H9 (cell line): ENCODE measurements at regions not wholly inside any gene's neighbourhood (a gene's known extent, or its start where the extent isn't known, plus 50 kb on each side); places are given as distances from the start of the nearest gene placed in this dataset.

ENCODE experiments used
- DNase-seq: peaks from one replicate; pipeline ENCODE4 v3.0.0-alpha.2; 2017
- H2AFZ ChIP-seq: one replicate; pipeline ENCODE4 v1.6.1; 2013; ENCODE audit warnings: mild to moderate bottlenecking, low read length, control low read depth, moderate library complexity
- H2AK5ac ChIP-seq: 2 replicates; pipeline ENCODE4 v1.6.1; 2013; ENCODE audit warnings: low read length, control low read depth, mixed read lengths; ENCODE audit not compliant: insufficient read length
- H2BK120ac ChIP-seq: one replicate; pipeline ENCODE4 v1.6.1; 2013; ENCODE audit warnings: low read depth, mild to moderate bottlenecking, low read length, control low read depth, inconsistent platforms; ENCODE audit not compliant: poor library complexity, severe bottlenecking
- H2BK12ac ChIP-seq: 2 replicates; pipeline ENCODE4 v1.6.1; 2013; ENCODE audit warnings: low read length, control low read depth, mixed read lengths, low read depth; ENCODE audit not compliant: insufficient read length
- H2BK15ac ChIP-seq: 2 replicates; pipeline ENCODE4 v1.6.1; 2013; ENCODE audit warnings: low read depth, low read length, control low read depth
- H2BK20ac ChIP-seq: one replicate; pipeline ENCODE4 v1.6.1; 2013; ENCODE audit warnings: low read depth, mild to moderate bottlenecking, low read length, control low read depth, inconsistent platforms; ENCODE audit not compliant: poor library complexity, severe bottlenecking
- H2BK5ac ChIP-seq: 2 replicates; pipeline ENCODE4 v1.6.1; 2013; ENCODE audit warnings: low read length, control low read depth, mixed read lengths; ENCODE audit not compliant: insufficient read length
- H3K14ac ChIP-seq: 2 replicates; pipeline ENCODE4 v1.6.1; 2013; ENCODE audit warnings: low read length, control low read depth; ENCODE audit not compliant: insufficient read depth
- H3K18ac ChIP-seq: 2 replicates; pipeline ENCODE4 v1.6.1; 2013; ENCODE audit warnings: low read depth, mild to moderate bottlenecking, mixed read lengths, low read length, control low read depth; ENCODE audit not compliant: insufficient read length
- H3K23ac ChIP-seq: 2 replicates; pipeline ENCODE4 v1.6.1; 2013; ENCODE audit warnings: low read length, control low read depth, mixed read lengths, low read depth; ENCODE audit not compliant: insufficient read length
- H3K23me2 ChIP-seq: 2 replicates; pipeline ENCODE4 v1.6.1; 2013; ENCODE audit warnings: low read depth, mild to moderate bottlenecking, mixed read lengths, low read length, control low read depth; ENCODE audit not compliant: insufficient read length, poor library complexity, severe bottlenecking
- H3K27ac ChIP-seq: 2 replicates; pipeline ENCODE4 v1.5.1; 2013; ENCODE audit warnings: low read length, control low read depth, mixed read lengths, low read depth; ENCODE audit not compliant: insufficient read length
- H3K27me3 ChIP-seq: 2 replicates; pipeline ENCODE4 v1.6.1; 2013; ENCODE audit warnings: low read length, control low read depth, inconsistent platforms; ENCODE audit not compliant: insufficient read depth
- H3K4ac ChIP-seq: 2 replicates; pipeline ENCODE4 v1.6.1; 2013; ENCODE audit warnings: low read depth, mild to moderate bottlenecking, control low read depth, inconsistent platforms, low read length, moderate library complexity
- H3K4me1 ChIP-seq: 2 replicates; pipeline ENCODE4 v1.6.1; 2013; ENCODE audit warnings: low read length, control low read depth, inconsistent platforms; ENCODE audit not compliant: insufficient read depth
- H3K4me2 ChIP-seq: 2 replicates; pipeline ENCODE4 v1.6.1; 2013; ENCODE audit warnings: low read length, control low read depth, mixed read lengths; ENCODE audit not compliant: insufficient read length, insufficient read depth
- H3K56ac ChIP-seq: 2 replicates; pipeline ENCODE4 v1.6.1; 2013; ENCODE audit warnings: low read depth, mild to moderate bottlenecking, mixed read lengths, low read length, control low read depth; ENCODE audit not compliant: insufficient read length
- H3K79me1 ChIP-seq: 2 replicates; pipeline ENCODE4 v1.6.1; 2013; ENCODE audit warnings: low read depth, mild to moderate bottlenecking, moderate library complexity, low read length, control low read depth, inconsistent platforms; ENCODE audit not compliant: insufficient read depth, poor library complexity, severe bottlenecking
- H3K79me2 ChIP-seq: 2 replicates; pipeline ENCODE4 v1.6.1; 2013; ENCODE audit warnings: low read length, control low read depth, inconsistent platforms; ENCODE audit not compliant: insufficient read depth
- H3K9ac ChIP-seq: 2 replicates; pipeline ENCODE4 v1.6.1; 2013; ENCODE audit warnings: low read length, control low read depth, mixed read lengths; ENCODE audit not compliant: insufficient read length; ENCODE audit errors: extremely low read depth
- H3K9me3 ChIP-seq: one replicate; pipeline ENCODE4 v1.6.1; 2013; ENCODE audit warnings: low read depth, low read length, inconsistent platforms; ENCODE audit not compliant: control insufficient read depth
- H3T11ph ChIP-seq: one replicate; pipeline ENCODE4 v1.6.1; 2013; ENCODE audit warnings: mild to moderate bottlenecking, low read length, control low read depth, inconsistent platforms
- H4K20me1 ChIP-seq: one replicate; pipeline ENCODE4 v1.6.1; 2013; ENCODE audit not compliant: control insufficient read depth, insufficient read length, insufficient read depth
- H4K5ac ChIP-seq: 2 replicates; pipeline ENCODE4 v1.6.1; 2013; ENCODE audit warnings: low read depth, mild to moderate bottlenecking, mixed read lengths, low read length, control low read depth; ENCODE audit not compliant: insufficient read length
- H4K8ac ChIP-seq: replicated peaks from 2 replicates; pipeline ENCODE4 v1.6.1; 2013; ENCODE audit warnings: low read length, control low read depth, mixed read lengths, low read depth; ENCODE audit not compliant: insufficient read length
- H4K91ac ChIP-seq: 2 replicates; pipeline ENCODE4 v1.6.1; 2013; ENCODE audit warnings: low read depth, mild to moderate bottlenecking, moderate library complexity, mixed read lengths, low read length, control low read depth; ENCODE audit not compliant: insufficient read length
- H3K27ac Mint-ChIP-seq, 3 experiments: 2 replicates in 2 of 3; 3 replicates in 1 of 3; pipeline ENCODE4 v1.8.0; 2020 to 2021; ENCODE audit warnings: mixed read lengths in 3 of 3, mild to moderate bottlenecking in 1 of 3, moderate library complexity in 1 of 3
- H3K27me3 Mint-ChIP-seq: 2 replicates; pipeline ENCODE4 v1.8.0; 2021; ENCODE audit warnings: low read depth, mild to moderate bottlenecking, moderate library complexity, mixed read lengths
- H3K36me3 Mint-ChIP-seq, 3 experiments: 2 replicates in 2 of 3; 3 replicates in 1 of 3; pipeline ENCODE4 v1.8.0; 2020 to 2021; ENCODE audit warnings: low read depth in 3 of 3, mixed read lengths in 3 of 3; ENCODE audit not compliant: insufficient read depth in 1 of 3
- H3K4me1 Mint-ChIP-seq, 2 experiments: 2 replicates each; pipeline ENCODE4 v1.8.0; 2020; ENCODE audit warnings: mixed read lengths in 2 of 2
- H3K4me3 Mint-ChIP-seq, 2 experiments: 2 replicates in 1 of 2; 3 replicates in 1 of 2; pipeline ENCODE4 v1.8.0; 2020 to 2021; ENCODE audit warnings: mild to moderate bottlenecking in 2 of 2, mixed read lengths in 2 of 2, moderate library complexity in 1 of 2
- H3K9me3 Mint-ChIP-seq, 2 experiments: 2 replicates in 1 of 2; 3 replicates in 1 of 2; pipeline ENCODE4 v1.8.0; 2020; ENCODE audit warnings: mild to moderate bottlenecking in 2 of 2, mixed read lengths in 2 of 2, moderate library complexity in 1 of 2
- WGBS: extraction: QIAGEN DNeasy Blood & Tissue Kit; methylation state at CpG from one replicate; pipeline ENCODE4 v1.1.7; 2013; ENCODE audit warnings: missing lambda C conversion rate, low lambda C conversion rate, mixed read lengths; ENCODE audit not compliant: insufficient read length; ENCODE audit errors: extremely low coverage; 5-methylcytosine and 5-hydroxymethylcytosine counted together
- TF ChIP-seq, protein P1 (sequence below): fragments of 200-600 bp; sonication (generic); conservative IDR thresholded peaks from 3 replicates; pipeline ENCODE4 v1.8.0; 2021; ENCODE audit warnings: antibody characterized with exemption, mild to moderate bottlenecking

DNA sequence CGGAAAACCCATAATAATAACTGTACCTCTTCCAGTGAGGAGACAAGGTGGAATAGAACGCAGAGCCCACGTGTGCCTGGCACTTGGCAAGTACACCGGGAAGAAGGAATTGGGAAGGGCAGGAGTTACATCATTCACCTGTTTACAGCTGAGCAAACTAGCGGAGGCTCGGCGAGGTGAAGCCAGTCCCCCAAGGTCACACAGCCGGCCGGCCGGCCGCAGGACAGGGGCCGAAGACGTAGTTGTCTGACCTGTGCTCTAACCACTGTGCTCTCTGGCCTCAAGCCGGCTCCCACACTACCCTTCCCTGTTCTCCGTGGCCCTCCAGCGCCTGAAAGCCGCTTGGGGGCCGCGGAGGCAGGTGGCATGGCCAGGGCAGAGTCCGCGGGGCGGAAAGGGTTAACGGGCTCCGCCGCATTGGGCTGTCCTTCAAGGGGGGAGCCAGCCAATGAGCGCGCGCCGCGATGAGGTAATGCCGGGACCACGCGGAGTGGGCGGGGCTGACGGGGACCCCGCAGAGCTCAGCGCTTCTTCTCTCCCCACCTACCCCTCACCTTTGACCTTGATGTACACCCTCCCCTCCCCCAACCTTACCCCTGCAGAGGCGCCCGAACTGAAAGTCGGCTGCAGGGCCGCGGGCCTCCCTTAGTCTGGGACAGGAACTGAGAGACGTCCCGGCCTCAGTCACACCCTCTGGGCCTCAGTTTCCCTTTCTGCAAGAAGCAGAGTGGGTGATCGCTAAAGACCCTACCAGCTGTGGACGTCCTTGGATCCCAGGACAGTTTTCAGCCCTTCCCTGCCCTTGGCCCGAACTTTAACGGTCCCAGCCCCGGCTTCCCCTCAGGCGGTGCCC, 125.1 kb downstream of the C9orf50 start:
- Histone ChIP-seq H3K4me1 (peaks cover 5% of the 10 kb centered on the region; the same call in 1 of the 2 replicates), H4K8ac (no peak overlapping the region)
- peaks cover 46% of the 10 kb centered on the region for H3K27me3 Mint-ChIP-seq

More for the DNA sequence above, 125.1 kb downstream of the C9orf50 start:
- H2BK120ac ChIP-seq, result no peak overlapping the region
- H3K27me3 ChIP-seq, result peaks cover 5% of the 10 kb centered on the region; the same call in 1 of the 2 replicates
- H3K23me2 ChIP-seq, result peaks cover 10% of the 10 kb centered on the region
- H3K18ac ChIP-seq, result peak overlapping the region; percentile 52
- no CpG with 5 or more reads among the region's 50 CpGs for WGBS
- peak; percentile 93 for DNase-seq
- H3K9me3 Mint-ChIP-seq, result no peaks in the 10 kb centered on the region; a peak in 1 of 5 replicates
- H3K27ac Mint-ChIP-seq, result peak overlapping the region in 2 of 3 experiments; percentile 75 to 93; a peak in 3 of 7 replicates
- no peak overlapping the region for H3K56ac ChIP-seq
- no peak overlapping the region for H3T11ph ChIP-seq
- H2BK20ac ChIP-seq, result no peak overlapping the region
- peaks cover 43 to 62% of the 10 kb centered on the region in 2 experiments for H3K4me1 Mint-ChIP-seq
- H2AK5ac ChIP-seq, result no peak overlapping the region
- no peak overlapping the region for H2AFZ ChIP-seq
- H3K36me3 Mint-ChIP-seq, result no peaks in the 10 kb centered on the region; a peak in 1 of 7 replicates
- no peak overlapping the region for H4K91ac ChIP-seq
- no peak overlapping the region for H4K5ac ChIP-seq
- H3K4me3 Mint-ChIP-seq, result peak overlapping the region; percentile 70 to 89
- no peaks in the 10 kb centered on the region for H3K79me1 ChIP-seq
- H2BK15ac ChIP-seq, result no peak overlapping the region
- TF ChIP-seq, protein P1, sequence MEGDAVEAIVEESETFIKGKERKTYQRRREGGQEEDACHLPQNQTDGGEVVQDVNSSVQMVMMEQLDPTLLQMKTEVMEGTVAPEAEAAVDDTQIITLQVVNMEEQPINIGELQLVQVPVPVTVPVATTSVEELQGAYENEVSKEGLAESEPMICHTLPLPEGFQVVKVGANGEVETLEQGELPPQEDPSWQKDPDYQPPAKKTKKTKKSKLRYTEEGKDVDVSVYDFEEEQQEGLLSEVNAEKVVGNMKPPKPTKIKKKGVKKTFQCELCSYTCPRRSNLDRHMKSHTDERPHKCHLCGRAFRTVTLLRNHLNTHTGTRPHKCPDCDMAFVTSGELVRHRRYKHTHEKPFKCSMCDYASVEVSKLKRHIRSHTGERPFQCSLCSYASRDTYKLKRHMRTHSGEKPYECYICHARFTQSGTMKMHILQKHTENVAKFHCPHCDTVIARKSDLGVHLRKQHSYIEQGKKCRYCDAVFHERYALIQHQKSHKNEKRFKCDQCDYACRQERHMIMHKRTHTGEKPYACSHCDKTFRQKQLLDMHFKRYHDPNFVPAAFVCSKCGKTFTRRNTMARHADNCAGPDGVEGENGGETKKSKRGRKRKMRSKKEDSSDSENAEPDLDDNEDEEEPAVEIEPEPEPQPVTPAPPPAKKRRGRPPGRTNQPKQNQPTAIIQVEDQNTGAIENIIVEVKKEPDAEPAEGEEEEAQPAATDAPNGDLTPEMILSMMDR, result no peak; the same call in 2 of the 3 replicates
- peaks cover 3% of the 10 kb centered on the region for H4K20me1 ChIP-seq
- no peak overlapping the region for H2BK5ac ChIP-seq
- no peak overlapping the region for H3K23ac ChIP-seq
- H3K9ac ChIP-seq, result peak overlapping the region; percentile 6
- peak overlapping the region; percentile 77; the same call in 1 of the 2 replicates for H3K14ac ChIP-seq
- H3K79me2 ChIP-seq, result no peaks in the 10 kb centered on the region
- H3K27ac ChIP-seq, result no peak overlapping the region
- H2BK12ac ChIP-seq, result no peak overlapping the region
- no peaks in the 10 kb centered on the region for H3K9me3 ChIP-seq
- no peak overlapping the region for H3K4ac ChIP-seq
- H3K4me2 ChIP-seq, result peak overlapping the region; percentile 78
